ENCODE measurements at regions not wholly inside any gene's neighbourhood (a gene's known extent, or its start where the extent isn't known, plus 50 kb on each side); places are given as distances from the start of the nearest gene placed in this dataset.

- no peak for TF ChIP-seq RELA (CRISPR knock-in tag; IDR thresholded peaks at IDR 0.05; ENCODE audit: borderline replicate concordance)
- TF ChIP-seq USF2 (CRISPR knock-in tag; IDR thresholded peaks at IDR 0.05): no peak
- no peak for TF ChIP-seq TEAD4 (CRISPR knock-in tag; IDR thresholded peaks at IDR 0.05)
- TF ChIP-seq SMAD3 (CRISPR knock-in tag; IDR thresholded peaks at IDR 0.05; ENCODE audit: borderline replicate concordance): no peak
These were observed 88.4 kb downstream of the IRS2 start for GRCh38 chr13:109697936-109698335.
